SK-N-SH (cell line): ENCODE measurements at regions not wholly inside any gene's neighbourhood (a gene's known extent, or its start where the extent isn't known, plus 50 kb on each side); places are given as distances from the start of the nearest gene placed in this dataset.

ENCODE experiments used
- CTCF ChIP-seq: fragments of 200-600 bp; sonication (generic); IDR thresholded peaks from 2 replicates; pipeline ENCODE4 v1.6.1; 2017; ENCODE audit warnings: antibody characterized with exemption, mild to moderate bottlenecking, moderate library complexity
- USF1 ChIP-seq: IDR thresholded peaks from 2 replicates; pipeline ENCODE4 v1.4.0; 2012; ENCODE audit warnings: low read depth, borderline replicate concordance

GRCh38 chr3:151550642-151551041 is 89.8 kb upstream of the IGSF10 start:
- TF ChIP-seq CTCF = no peak
- TF ChIP-seq USF1 = no peak
